Fibroblast of upper back skin (primary cell): ENCODE measurements at regions not wholly inside any gene's neighbourhood (a gene's known extent, or its start where the extent isn't known, plus 50 kb on each side); places are given as distances from the start of the nearest gene placed in this dataset.
"Not testable (repeated sequence)": the region's sequence is repeated elsewhere in the genome, so short reads cannot be mapped to it uniquely, and the experiment has no call there.

Source experiments
- DNase-seq: peaks from one replicate; pipeline ENCODE4 v3.0.0-alpha.2; 2013

DNA sequence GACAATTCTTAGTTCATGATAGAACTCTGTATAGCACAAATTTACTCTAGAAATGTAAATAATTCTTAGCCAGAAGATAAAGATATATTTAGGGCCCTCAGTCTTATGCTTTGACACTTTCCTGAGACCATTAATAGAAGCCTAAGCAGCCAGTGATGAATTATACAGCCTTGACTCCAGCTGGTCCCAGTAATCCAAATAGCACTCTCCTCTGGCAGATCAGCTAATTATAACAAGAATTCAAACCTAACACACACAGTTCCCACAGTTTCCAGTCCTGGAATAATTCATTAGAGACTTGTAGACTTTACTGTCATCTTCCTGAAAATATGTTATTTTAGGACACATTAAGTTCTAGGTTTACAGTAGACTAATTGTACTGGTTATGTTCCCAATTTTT lies 50.4 kb downstream of the SHOC1 start:
- peak; percentile 7 for DNase-seq

DNA sequence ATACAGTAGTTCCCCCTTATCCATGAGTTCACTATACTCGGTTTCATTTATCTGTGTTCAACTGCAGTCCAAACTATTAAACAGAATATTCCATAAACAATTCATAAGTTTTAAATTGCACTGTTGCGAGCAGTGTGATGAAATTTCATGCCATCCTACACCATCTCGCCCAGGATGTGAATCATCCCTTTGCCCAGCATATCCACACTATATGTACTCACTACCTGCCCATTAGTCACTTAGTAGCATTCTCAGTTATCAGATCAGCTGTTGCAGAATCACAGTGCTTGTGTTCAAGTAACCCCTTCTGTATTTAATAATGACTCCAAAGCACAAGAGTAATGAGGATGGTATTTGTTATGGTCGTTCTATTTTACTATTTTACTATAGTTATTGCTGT lies 51.5 kb downstream of the SHOC1 start:
- peak; percentile 69 for DNase-seq

DNA sequence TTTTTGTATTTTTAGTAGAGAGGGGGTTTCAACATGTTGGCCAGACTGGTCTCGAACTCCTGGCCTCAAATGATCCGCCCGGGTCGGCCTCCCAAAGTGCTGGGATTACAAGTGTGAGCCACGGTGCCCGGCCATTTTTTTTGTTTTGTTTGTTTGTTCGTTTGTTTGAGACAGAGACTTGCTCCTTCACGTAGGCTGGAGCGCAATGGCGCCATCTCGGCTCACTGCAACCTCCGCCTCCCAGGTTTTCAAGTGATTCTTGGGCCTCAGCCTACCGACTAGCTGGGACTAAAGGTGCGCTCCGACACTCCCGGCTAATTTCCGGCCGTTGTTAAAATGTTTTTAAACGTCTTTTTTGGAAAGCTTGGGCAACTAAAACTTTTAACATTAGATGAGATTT lies 54.0 kb downstream of the SHOC1 start:
- DNase-seq = no peak

DNA sequence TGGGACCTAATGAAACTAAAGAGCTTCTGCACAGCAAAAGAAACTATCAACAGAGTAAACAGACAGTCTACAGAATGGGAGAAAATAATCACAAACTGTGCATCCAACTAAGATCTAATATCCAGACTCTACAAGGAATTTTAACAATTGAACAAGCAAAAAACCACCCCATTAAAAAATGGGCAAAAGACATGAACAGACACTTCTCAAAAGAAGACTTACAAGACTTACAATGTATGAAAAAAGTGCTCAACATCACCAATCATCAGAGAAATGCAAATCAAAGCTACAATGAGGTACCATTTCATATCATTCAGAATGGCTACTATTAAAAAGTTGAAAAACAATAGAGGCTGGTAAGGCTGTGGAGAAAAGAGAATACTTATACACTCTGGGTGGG lies 58.0 kb downstream of the SHOC1 start:
- no peak for DNase-seq

DNA sequence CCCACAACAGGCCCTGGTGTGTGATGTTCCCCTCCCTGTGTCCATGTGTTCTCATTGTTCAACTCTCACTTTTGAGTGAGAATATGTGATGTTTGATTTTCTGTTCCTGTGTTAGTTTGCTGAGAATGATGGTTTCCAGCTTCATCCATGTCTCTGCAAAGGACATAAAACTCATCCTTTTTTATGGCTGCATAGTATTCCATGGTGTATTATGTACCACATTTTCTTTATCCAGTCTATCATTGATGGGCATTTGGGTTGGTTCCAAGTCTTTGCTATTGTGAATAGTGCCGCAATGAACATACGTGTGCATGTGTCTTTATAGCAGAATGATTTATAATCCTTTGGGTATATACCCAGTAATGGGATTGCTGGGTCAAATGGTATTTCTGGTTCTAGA lies 59.4 kb downstream of the SHOC1 start:
- not testable (repeated sequence) for DNase-seq

DNA sequence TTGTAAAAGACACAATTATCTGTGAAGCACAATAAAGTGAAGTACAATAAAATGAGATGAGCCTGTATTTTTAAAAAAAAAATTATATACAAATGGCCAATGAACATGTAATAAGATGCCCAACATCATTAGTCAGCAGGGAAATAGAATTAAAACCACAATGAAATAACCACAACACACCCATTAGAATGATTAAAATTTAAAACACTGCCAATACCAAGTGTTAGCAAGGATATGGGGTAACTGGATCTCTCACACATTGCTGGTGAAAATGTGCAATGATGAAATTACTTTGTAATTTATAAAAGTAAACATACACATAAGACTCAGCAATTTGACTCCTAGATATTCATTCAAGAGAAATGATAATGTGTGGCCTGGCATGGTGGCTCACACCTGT lies 62.8 kb downstream of the SHOC1 start:
- DNase-seq = peak; percentile 31

DNA sequence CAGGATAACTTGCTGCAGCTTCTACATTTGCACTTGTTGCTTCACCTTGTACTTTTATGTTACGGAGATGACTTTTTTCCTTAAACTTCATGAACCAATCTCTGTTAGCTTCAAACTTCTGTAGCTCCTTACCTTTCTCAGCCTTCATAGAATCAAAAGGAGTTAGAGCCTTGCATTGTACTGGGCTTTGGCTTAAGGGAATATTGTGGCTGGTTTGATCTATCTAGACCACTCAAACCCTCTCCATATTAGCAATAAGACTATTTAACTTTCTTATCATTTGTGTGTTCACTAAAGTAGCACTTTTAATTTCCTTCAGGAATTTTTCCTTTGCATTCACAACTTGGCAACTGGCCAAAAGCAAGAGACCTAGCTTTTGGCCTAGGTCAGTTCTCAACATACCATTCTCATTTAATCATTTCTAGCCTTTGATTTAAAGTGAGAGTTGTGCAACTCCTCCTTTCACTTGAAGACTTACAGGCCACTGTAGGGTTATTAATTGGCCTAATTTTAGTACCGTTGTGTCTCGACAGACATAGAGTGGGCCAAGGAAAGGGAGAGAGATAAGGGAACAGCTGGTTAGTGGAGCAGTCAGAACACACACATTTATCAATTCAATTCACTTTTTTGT lies 63.7 kb downstream of the SHOC1 start:
- peak; percentile 41 for DNase-seq

DNA sequence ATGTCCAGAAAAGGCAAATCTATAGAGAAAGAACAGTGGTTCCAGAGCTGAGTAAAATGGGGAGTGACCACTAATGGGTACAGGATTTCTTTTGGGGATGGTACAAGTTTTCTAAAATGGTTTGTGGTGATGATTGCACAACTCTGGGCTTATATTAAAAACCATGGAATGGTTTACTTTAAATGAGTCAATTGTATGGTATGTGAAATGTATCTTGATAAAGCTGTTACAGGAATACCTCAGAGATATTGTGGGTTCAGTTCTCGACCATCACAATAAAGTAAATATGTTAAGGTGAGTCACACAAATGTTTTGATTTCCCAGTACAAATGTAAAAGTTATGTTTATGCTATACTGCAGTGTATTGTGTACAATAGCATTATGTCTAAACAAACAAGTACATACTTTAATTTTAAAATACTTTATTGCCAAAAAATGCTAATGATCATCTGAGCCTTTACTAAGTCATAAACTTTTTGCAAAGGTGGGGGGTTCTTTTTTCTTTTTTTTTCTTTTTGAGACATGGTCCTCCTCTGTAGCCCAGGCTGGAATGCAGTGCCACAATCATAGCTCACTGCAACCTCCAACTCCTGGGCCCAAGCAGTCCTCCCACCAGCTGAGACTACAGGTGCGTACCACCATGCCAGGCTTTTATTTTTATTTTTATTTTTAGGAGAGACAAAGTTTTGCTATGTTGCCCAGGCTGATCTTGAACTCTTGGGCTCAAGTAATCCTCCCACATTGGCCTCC lies 65.9 kb downstream of the SHOC1 start:
- DNase-seq = peak; percentile 95

DNA sequence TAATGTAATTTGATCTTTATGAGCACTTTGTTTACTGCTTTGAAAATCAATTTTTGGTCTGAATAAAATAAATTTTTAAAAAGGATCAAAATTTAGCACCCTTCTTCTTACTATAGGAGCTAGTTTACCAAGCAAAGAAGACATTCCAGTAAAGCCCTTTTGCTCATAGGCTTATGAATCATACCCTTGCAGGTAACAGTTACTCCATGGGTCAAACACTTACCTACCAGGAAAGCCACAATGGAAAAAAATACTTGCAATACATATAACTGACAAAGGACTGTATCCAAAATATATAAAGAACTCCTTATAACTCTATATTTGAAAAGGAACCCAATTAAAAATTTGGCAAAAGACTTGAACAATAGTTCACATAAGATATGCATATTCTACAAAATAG lies 66.6 kb downstream of the SHOC1 start:
- peak; percentile 6 for DNase-seq

DNA sequence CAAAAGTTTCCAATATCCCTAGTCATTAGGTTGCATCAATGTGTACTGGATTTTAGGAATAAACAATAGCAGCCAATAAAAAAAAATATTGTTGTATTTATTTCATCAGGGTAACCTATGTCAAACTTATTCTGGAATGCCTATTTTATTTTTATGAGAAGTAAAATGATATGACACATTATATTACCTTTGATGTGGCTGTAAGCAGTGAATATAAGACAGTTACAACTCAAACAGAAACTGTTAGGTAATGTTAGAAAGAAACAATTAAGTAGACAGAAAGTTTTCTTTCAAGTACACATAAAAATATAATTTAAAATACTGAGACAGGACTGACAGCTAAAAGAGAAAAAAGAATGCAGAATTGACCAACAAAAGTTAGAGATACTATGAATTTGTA lies 65.5 kb downstream of the GNG10 start:
- no peak for DNase-seq

DNA sequence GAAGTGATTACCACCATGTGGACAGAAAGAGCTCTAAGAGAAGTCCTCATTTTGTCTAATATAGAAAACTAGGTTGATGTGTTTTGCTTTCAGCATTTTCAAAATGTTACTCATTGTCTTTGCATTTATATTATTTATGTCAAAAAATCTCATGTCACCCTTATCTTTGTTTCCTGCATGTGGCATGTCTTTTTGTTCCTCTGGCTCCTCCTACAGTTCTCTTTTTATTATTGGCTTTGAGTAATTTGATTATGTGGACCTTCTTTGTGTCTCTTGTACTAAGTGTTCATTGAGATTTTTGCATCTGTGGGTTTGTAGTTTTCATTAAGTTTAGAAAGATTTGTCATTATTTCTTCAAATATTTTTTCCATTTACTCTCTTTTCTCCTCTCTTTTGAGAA lies 58.8 kb downstream of the GNG10 start:
- no peak for DNase-seq
